ENCODE measurements at regions not wholly inside any gene's neighbourhood (a gene's known extent, or its start where the extent isn't known, plus 50 kb on each side); places are given as distances from the start of the nearest gene placed in this dataset.

GRCh38 chr4:14431155-14432134, 570.8 kb upstream of the CPEB2 start:
- H3K27me3 ChIP-seq (ENCODE audit: control insufficient read depth, insufficient read depth, low read length): no peaks in the 10 kb centered on the region
- H3K9me3 ChIP-seq (ENCODE audit: control insufficient read depth, insufficient read depth, low read length): peaks cover under 1% of the 10 kb centered on the region; the same call in 1 of the 2 replicates
- no peak overlapping the region for H3K27ac ChIP-seq (ENCODE audit: low read depth, low read length)
- no peak for TF ChIP-seq CTCF (IDR thresholded peaks at IDR 0.05; ENCODE audit: low read depth, low read length)
- POLR2A ChIA-PET: no interaction called here
- no peak overlapping the region for H3K4me3 ChIP-seq (ENCODE audit: low read depth, low read length)
- DNase-seq (ENCODE audit: low read depth, low spot score): no peak
- CTCF ChIA-PET: no interaction called here

GRCh38 chr4:14434483-14434882, 567.8 kb upstream of the CPEB2 start:
- DNase-seq (ENCODE audit: low read depth, low spot score): no peak
- ChIA-PET CTCF (no interaction called here), POLR2A (no interaction called here)
- Histone ChIP-seq H3K27ac (ENCODE audit: low read depth, low read length) (no peak overlapping the region), H3K4me3 (ENCODE audit: low read depth, low read length) (no peak overlapping the region), H3K27me3 (ENCODE audit: control insufficient read depth, insufficient read depth, low read length) (no peaks in the 10 kb centered on the region), H3K9me3 (ENCODE audit: control insufficient read depth, insufficient read depth, low read length) (no peaks in the 10 kb centered on the region)
- TF ChIP-seq CTCF (IDR thresholded peaks at IDR 0.05; ENCODE audit: low read depth, low read length): no peak

DNA sequence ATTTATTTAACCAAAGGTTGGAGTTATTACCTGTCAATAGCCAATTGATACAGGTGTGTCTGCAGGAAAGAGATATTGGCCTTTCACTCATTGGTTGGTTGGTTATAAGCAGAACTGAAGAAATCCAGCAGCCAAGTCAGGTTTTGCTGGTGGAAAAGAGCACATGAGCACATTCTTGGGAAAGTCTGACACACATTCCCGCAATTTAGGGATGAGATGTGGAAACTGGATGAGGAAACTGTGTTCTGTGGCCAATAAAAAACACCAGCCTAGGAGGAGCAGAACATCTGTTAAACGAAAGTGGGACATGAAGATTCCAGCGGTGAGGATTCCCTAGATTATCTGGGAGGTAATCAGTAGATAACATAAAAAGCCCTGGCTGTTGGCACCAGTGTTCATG, 567.4 kb upstream of the CPEB2 start:
- CTCF ChIA-PET: no interaction called here
- no peak for DNase-seq (ENCODE audit: low read depth, low spot score)
- POLR2A ChIA-PET: no interaction called here
- Histone ChIP-seq H3K4me3 (ENCODE audit: low read depth, low read length) (no peak overlapping the region), H3K27me3 (ENCODE audit: control insufficient read depth, insufficient read depth, low read length) (no peaks in the 10 kb centered on the region), H3K9me3 (ENCODE audit: control insufficient read depth, insufficient read depth, low read length) (no peaks in the 10 kb centered on the region), H3K27ac (ENCODE audit: low read depth, low read length) (no peak overlapping the region)
- TF ChIP-seq CTCF (IDR thresholded peaks at IDR 0.05; ENCODE audit: low read depth, low read length): no peak

GRCh38 chr4:14441561-14441960, 560.7 kb upstream of the CPEB2 start:
- DNase-seq (ENCODE audit: low read depth, low spot score): no peak
- H3K9me3 ChIP-seq (ENCODE audit: control insufficient read depth, insufficient read depth, low read length): no peaks in the 10 kb centered on the region; the same call in 1 of the 2 replicates
- TF ChIP-seq CTCF (IDR thresholded peaks at IDR 0.05; ENCODE audit: low read depth, low read length): no peak
- no peaks in the 10 kb centered on the region for H3K27me3 ChIP-seq (ENCODE audit: control insufficient read depth, insufficient read depth, low read length)
- CTCF ChIA-PET: no interaction called here
- no peak overlapping the region for H3K4me3 ChIP-seq (ENCODE audit: low read depth, low read length)
- POLR2A ChIA-PET: no interaction called here
- H3K27ac ChIP-seq (ENCODE audit: low read depth, low read length): no peak overlapping the region

DNA sequence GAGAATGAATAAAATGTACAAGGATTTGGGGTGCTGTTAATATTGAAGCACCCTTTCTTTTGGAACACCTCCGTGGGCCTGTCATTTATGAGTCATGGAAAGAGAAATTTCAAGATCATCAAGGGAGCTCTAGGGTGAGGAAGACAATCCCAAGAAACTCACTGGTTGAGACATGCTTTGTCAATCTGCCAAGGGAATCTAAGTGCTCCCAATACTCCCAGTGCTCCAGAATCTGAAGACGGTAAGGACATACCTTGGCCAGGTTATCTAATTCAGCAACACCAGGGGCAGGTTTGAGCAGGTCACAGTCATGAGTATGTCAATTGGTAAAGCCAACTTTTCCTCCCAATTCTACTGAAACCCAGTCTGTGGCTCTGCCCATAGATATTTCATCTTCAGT, 556.4 kb upstream of the CPEB2 start:
- CTCF ChIA-PET: no interaction called here
- Histone ChIP-seq H3K27me3 (ENCODE audit: control insufficient read depth, insufficient read depth, low read length) (no peaks in the 10 kb centered on the region), H3K4me3 (ENCODE audit: low read depth, low read length) (no peak overlapping the region), H3K9me3 (ENCODE audit: control insufficient read depth, insufficient read depth, low read length) (no peaks in the 10 kb centered on the region; the same call in 1 of the 2 replicates), H3K27ac (ENCODE audit: low read depth, low read length) (no peak overlapping the region)
- no peak for TF ChIP-seq CTCF (IDR thresholded peaks at IDR 0.05; ENCODE audit: low read depth, low read length)
- POLR2A ChIA-PET: no interaction called here
- DNase-seq (ENCODE audit: low read depth, low spot score): no peak
